H1 (cell line): ENCODE measurements at regions not wholly inside any gene's neighbourhood (a gene's known extent, or its start where the extent isn't known, plus 50 kb on each side); places are given as distances from the start of the nearest gene placed in this dataset.

Experiments
- CEBPB ChIP-seq: IDR thresholded peaks from 2 replicates; pipeline ENCODE4 v1.6.1; 2012; ENCODE audit warnings: low read depth, low read length
- EP300 ChIP-seq, 2 experiments: IDR thresholded peaks; 1 replicate in 1 of 2; 2 replicates in 1 of 2; pipeline ENCODE4 v1.6.1; 2011 to 2012; ENCODE audit warnings: low read depth in 2 of 2, low read length in 2 of 2, mild to moderate bottlenecking in 2 of 2, borderline replicate concordance in 1 of 2, inconsistent platforms in 1 of 2, moderate library complexity in 1 of 2
- EZH2 ChIP-seq: fragments of 200-600 bp; sonication (generic); IDR thresholded peaks from 2 replicates; pipeline ENCODE4 v1.7.1; 2012; ENCODE audit warnings: low read depth, mild to moderate bottlenecking, moderate library complexity, low read length, inconsistent platforms; ENCODE audit not compliant: severe bottlenecking
- GTF2F1 ChIP-seq: IDR thresholded peaks from 2 replicates; pipeline ENCODE4 v1.6.1; 2012; ENCODE audit warnings: low read depth, low read length, improper control_type of control experiment, borderline replicate concordance
- KDM1A ChIP-seq: fragments of 200-600, 300-600 bp; sonication (generic); IDR thresholded peaks from 2 replicates; pipeline ENCODE4 v1.7.1; 2016; ENCODE audit warnings: mild to moderate bottlenecking, low read length, borderline replicate concordance
- MAFK ChIP-seq: IDR thresholded peaks from 2 replicates; pipeline ENCODE4 v1.6.1; 2012; ENCODE audit warnings: low read depth, mild to moderate bottlenecking, improper control_type of control experiment, low read length
- POLR2A ChIP-seq, 2 experiments: IDR thresholded peaks; 1 replicate in 1 of 2; 2 replicates in 1 of 2; pipeline ENCODE4 v1.6.1; 2011; ENCODE audit warnings: low read depth in 2 of 2, low read length in 2 of 2, mild to moderate bottlenecking in 2 of 2; ENCODE audit errors: control extremely low read depth in 1 of 2
- SP1 ChIP-seq: IDR thresholded peaks from 2 replicates; pipeline ENCODE4 v1.6.1; 2011; ENCODE audit warnings: low read depth, low read length
- TAF1 ChIP-seq: IDR thresholded peaks from 2 replicates; pipeline ENCODE4 v1.6.1; 2011; ENCODE audit warnings: mild to moderate bottlenecking, low read depth, low read length
- TCF12 ChIP-seq: IDR thresholded peaks from 2 replicates; pipeline ENCODE4 v1.6.1; 2011; ENCODE audit warnings: low read depth, mild to moderate bottlenecking, low read length
- TF ChIP-seq, protein P1 (sequence below), 3 experiments: IDR thresholded peaks; 1 replicate in 2 of 3; 2 replicates in 1 of 3; pipeline versions ENCODE4 v1.5.1 to v1.6.1; 2011; ENCODE audit warnings: low read length in 3 of 3, mild to moderate bottlenecking in 3 of 3, inconsistent platforms in 2 of 3, low read depth in 1 of 3, moderate library complexity in 1 of 3; ENCODE audit not compliant: insufficient read depth in 1 of 3; ENCODE audit errors: control extremely low read depth in 1 of 3
- TF ChIP-seq, protein P2 (sequence below): IDR thresholded peaks from 2 replicates; pipeline ENCODE4 v1.6.1; 2012; ENCODE audit warnings: inconsistent platforms

DNA sequence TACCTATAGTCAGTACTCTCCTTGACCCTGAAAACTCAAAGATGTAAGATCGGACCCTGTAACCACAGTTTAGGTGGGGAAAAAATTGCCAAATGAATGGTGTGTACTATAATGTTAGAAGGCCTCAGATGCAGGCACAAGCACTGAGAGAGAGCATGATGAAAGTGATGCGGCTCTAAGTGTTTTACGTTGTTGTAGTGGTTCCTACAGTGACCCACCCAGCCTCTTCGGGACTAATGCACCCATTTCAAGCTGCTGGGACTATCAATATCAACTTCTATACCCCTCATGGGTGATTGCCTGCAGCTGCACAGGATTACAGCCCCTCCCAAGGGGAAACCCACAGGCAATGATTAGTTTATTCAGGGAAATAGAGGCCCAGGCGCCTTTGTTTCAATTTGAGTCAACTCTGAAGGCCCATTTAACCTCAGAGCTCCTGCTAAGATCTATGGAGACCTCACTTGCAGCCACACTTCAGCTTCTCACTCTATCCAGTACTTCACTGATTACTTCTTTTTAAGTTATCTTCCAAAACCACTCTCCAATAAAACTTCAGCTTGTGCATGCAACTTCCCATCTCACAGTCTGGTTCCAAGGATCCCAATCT lies 340.7 kb downstream of the NR2F1-AS1 start:
- TF ChIP-seq CEBPB (no peak), EZH2 (no peak), POLR2A (IDR thresholded peaks at IDR 0.05; ENCODE audit: control extremely low read depth in 1 of 2, low read depth in 2 of 2, low read length in 2 of 2) (no peak), TAF1 (no peak), SP1 (no peak), GTF2F1 (no peak), KDM1A (no peak), MAFK (no peak), EP300 (IDR thresholded peaks at IDR 0.05; ENCODE audit: borderline replicate concordance in 1 of 2, low read depth in 2 of 2, low read length in 2 of 2) (no peak), TCF12 (no peak)
- TF ChIP-seq, protein P1, sequence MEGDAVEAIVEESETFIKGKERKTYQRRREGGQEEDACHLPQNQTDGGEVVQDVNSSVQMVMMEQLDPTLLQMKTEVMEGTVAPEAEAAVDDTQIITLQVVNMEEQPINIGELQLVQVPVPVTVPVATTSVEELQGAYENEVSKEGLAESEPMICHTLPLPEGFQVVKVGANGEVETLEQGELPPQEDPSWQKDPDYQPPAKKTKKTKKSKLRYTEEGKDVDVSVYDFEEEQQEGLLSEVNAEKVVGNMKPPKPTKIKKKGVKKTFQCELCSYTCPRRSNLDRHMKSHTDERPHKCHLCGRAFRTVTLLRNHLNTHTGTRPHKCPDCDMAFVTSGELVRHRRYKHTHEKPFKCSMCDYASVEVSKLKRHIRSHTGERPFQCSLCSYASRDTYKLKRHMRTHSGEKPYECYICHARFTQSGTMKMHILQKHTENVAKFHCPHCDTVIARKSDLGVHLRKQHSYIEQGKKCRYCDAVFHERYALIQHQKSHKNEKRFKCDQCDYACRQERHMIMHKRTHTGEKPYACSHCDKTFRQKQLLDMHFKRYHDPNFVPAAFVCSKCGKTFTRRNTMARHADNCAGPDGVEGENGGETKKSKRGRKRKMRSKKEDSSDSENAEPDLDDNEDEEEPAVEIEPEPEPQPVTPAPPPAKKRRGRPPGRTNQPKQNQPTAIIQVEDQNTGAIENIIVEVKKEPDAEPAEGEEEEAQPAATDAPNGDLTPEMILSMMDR (IDR thresholded peaks at IDR 0.05; ENCODE audit: control extremely low read depth in 1 of 3, insufficient read depth in 1 of 3, low read depth in 1 of 3, low read length in 3 of 3) = no peak
- TF ChIP-seq, protein P2, sequence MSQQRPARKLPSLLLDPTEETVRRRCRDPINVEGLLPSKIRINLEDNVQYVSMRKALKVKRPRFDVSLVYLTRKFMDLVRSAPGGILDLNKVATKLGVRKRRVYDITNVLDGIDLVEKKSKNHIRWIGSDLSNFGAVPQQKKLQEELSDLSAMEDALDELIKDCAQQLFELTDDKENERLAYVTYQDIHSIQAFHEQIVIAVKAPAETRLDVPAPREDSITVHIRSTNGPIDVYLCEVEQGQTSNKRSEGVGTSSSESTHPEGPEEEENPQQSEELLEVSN = no peak
